ENCODE measurements at regions not wholly inside any gene's neighbourhood (a gene's known extent, or its start where the extent isn't known, plus 50 kb on each side); places are given as distances from the start of the nearest gene placed in this dataset.

- no TSS peak for BruUV-seq (replicated peaks)
- no peak for DNase-seq (ENCODE audit: low spot score)
- H3K9me2 ChIP-seq (ENCODE audit: insufficient read depth, low read length): no peaks in the 10 kb centered on the region
- H3K4me1 ChIP-seq (ENCODE audit: insufficient read depth, low read length, poor library complexity, severe bottlenecking): no peaks in the 10 kb centered on the region
- H3K4me3 ChIP-seq (ENCODE audit: low read depth, low read length, poor library complexity, severe bottlenecking): no peak overlapping the region
- H2AFZ ChIP-seq (ENCODE audit: low read length): no peak overlapping the region
- no peaks in the 10 kb centered on the region for H4K20me1 ChIP-seq (ENCODE audit: insufficient read depth, low read length)
- no peak overlapping the region for H3K27ac ChIP-seq (ENCODE audit: low read depth, low read length, poor library complexity, severe bottlenecking)
- TF ChIP-seq, protein P1, sequence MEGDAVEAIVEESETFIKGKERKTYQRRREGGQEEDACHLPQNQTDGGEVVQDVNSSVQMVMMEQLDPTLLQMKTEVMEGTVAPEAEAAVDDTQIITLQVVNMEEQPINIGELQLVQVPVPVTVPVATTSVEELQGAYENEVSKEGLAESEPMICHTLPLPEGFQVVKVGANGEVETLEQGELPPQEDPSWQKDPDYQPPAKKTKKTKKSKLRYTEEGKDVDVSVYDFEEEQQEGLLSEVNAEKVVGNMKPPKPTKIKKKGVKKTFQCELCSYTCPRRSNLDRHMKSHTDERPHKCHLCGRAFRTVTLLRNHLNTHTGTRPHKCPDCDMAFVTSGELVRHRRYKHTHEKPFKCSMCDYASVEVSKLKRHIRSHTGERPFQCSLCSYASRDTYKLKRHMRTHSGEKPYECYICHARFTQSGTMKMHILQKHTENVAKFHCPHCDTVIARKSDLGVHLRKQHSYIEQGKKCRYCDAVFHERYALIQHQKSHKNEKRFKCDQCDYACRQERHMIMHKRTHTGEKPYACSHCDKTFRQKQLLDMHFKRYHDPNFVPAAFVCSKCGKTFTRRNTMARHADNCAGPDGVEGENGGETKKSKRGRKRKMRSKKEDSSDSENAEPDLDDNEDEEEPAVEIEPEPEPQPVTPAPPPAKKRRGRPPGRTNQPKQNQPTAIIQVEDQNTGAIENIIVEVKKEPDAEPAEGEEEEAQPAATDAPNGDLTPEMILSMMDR (conservative IDR thresholded peaks at IDR 0.05; ENCODE audit: low read length): no peak
- TF ChIP-seq EZH2phosphoT487 (IDR thresholded peaks at IDR 0.05; ENCODE audit: borderline replicate concordance, low read depth, low read length): no peak
- intact Hi-C loops (cut with micrococcal nuclease; ENCODE audit: unreplicated experiment): no loop called here
- no peaks in the 10 kb centered on the region for H3K36me3 ChIP-seq (ENCODE audit: insufficient read depth, low read length)
- ChIA-PET CTCF (ENCODE audit: unreplicated experiment) (no interaction called here), POLR2A (interaction anchor here (1.3 kb wide), 1 partner anchor 42 kb away, joined by 3 read pairs; no protein-coding TSS in a partner anchor)
- no peaks in the 10 kb centered on the region for H3K9me3 ChIP-seq (ENCODE audit: low read length)
- no peaks in the 10 kb centered on the region for H3K79me2 ChIP-seq (ENCODE audit: insufficient read depth, low read depth, low read length)
- H3K4me2 ChIP-seq (ENCODE audit: low read length): no peak overlapping the region
Measured at GRCh38 chr7:84568781-84569180, 374.2 kb upstream of the SEMA3A start.

- Histone ChIP-seq H3K79me2 (ENCODE audit: insufficient read depth, low read depth, low read length) (no peaks in the 10 kb centered on the region), H3K9me3 (ENCODE audit: low read length) (no peaks in the 10 kb centered on the region), H3K27ac (ENCODE audit: low read depth, low read length, poor library complexity, severe bottlenecking) (no peak overlapping the region), H2AFZ (ENCODE audit: low read length) (no peak overlapping the region), H3K4me2 (ENCODE audit: low read length) (no peak overlapping the region), H3K4me1 (ENCODE audit: insufficient read depth, low read length, poor library complexity, severe bottlenecking) (no peaks in the 10 kb centered on the region), H3K9me2 (ENCODE audit: insufficient read depth, low read length) (no peaks in the 10 kb centered on the region), H4K20me1 (ENCODE audit: insufficient read depth, low read length) (no peaks in the 10 kb centered on the region), H3K4me3 (ENCODE audit: low read depth, low read length, poor library complexity, severe bottlenecking) (no peak overlapping the region), H3K36me3 (ENCODE audit: insufficient read depth, low read length) (no peaks in the 10 kb centered on the region)
- ChIA-PET CTCF (ENCODE audit: unreplicated experiment) (no interaction called here), POLR2A (interaction anchor here (0.7 kb wide), 1 partner anchor 847 kb away, joined by 3 read pairs; no protein-coding TSS in a partner anchor)
- TF ChIP-seq EZH2phosphoT487 (IDR thresholded peaks at IDR 0.05; ENCODE audit: borderline replicate concordance, low read depth, low read length): no peak
- TF ChIP-seq, protein P1 (conservative IDR thresholded peaks at IDR 0.05; ENCODE audit: low read length): no peak
- no peak for DNase-seq (ENCODE audit: low spot score)
- intact Hi-C loops (cut with micrococcal nuclease; ENCODE audit: unreplicated experiment): no loop called here
- BruUV-seq (replicated peaks): no TSS peak
Measured at GRCh38 chr7:84565345-84566074, 370.9 kb upstream of the SEMA3A start.

GRCh38 chr7:84553711-84554110 lies 359.1 kb upstream of the SEMA3A start:
- CTCF ChIA-PET (ENCODE audit: unreplicated experiment): no interaction called here
- no peaks in the 10 kb centered on the region for H3K9me3 ChIP-seq (ENCODE audit: low read length)
- no peak overlapping the region for H3K4me2 ChIP-seq (ENCODE audit: low read length)
- no peaks in the 10 kb centered on the region for H3K4me1 ChIP-seq (ENCODE audit: insufficient read depth, low read length, poor library complexity, severe bottlenecking)
- H3K9me2 ChIP-seq (ENCODE audit: insufficient read depth, low read length): no peaks in the 10 kb centered on the region
- no peaks in the 10 kb centered on the region for H3K36me3 ChIP-seq (ENCODE audit: insufficient read depth, low read length)
- intact Hi-C loops (cut with micrococcal nuclease; ENCODE audit: unreplicated experiment): no loop called here
- H3K79me2 ChIP-seq (ENCODE audit: insufficient read depth, low read depth, low read length): no peaks in the 10 kb centered on the region
- no TSS peak for BruUV-seq (replicated peaks)
- H3K27ac ChIP-seq (ENCODE audit: low read depth, low read length, poor library complexity, severe bottlenecking): no peak overlapping the region
- DNase-seq (ENCODE audit: low spot score): no peak
- H4K20me1 ChIP-seq (ENCODE audit: insufficient read depth, low read length): no peaks in the 10 kb centered on the region
- H3K4me3 ChIP-seq (ENCODE audit: low read depth, low read length, poor library complexity, severe bottlenecking): no peak overlapping the region
- TF ChIP-seq, protein P1 (conservative IDR thresholded peaks at IDR 0.05; ENCODE audit: low read length): no peak
- TF ChIP-seq EZH2phosphoT487 (IDR thresholded peaks at IDR 0.05; ENCODE audit: borderline replicate concordance, low read depth, low read length): no peak
- POLR2A ChIA-PET: no interaction called here
- H2AFZ ChIP-seq (ENCODE audit: low read length): no peak overlapping the region
